HL-60 (cell line): ENCODE measurements at regions not wholly inside any gene's neighbourhood (a gene's known extent, or its start where the extent isn't known, plus 50 kb on each side); places are given as distances from the start of the nearest gene placed in this dataset.

ENCODE experiments used
- DNase-seq, 2 experiments: peaks; one replicate each; pipeline ENCODE4 v3.0.0-alpha.2; 2010 to 2020; ENCODE audit warnings: low read depth in 1 of 2, low spot score in 1 of 2
- H3K27ac ChIP-seq: fragments of 250-450 bp; sonication (Bioruptor Pico); replicated peaks from 2 replicates; pipeline ENCODE4 v1.5.1; 2020; ENCODE audit warnings: mild to moderate bottlenecking, moderate library complexity
- H3K27me3 ChIP-seq: fragments of 250-450 bp; sonication (Bioruptor Pico); 2 replicates; pipeline ENCODE4 v1.5.1; 2021; ENCODE audit warnings: mild to moderate bottlenecking, moderate library complexity; ENCODE audit not compliant: insufficient read depth, poor library complexity, severe bottlenecking
- H3K4me3 ChIP-seq: replicated peaks from 2 replicates; pipeline ENCODE4 v1.5.1; 2011; ENCODE audit warnings: mild to moderate bottlenecking, control low read depth, low read length; ENCODE audit not compliant: insufficient read depth
- CTCF ChIP-seq: IDR thresholded peaks from one replicate; pipeline ENCODE4 v1.5.1; 2011; ENCODE audit warnings: low read length, control low read depth, inconsistent platforms; ENCODE audit not compliant: insufficient read depth
- GABPA ChIP-seq: IDR thresholded peaks from 2 replicates; pipeline ENCODE4 v1.6.1; 2012; ENCODE audit warnings: low read depth
- POLR2AphosphoS5 ChIP-seq: IDR thresholded peaks from 2 replicates; pipeline ENCODE4 v1.6.1; 2012; ENCODE audit warnings: low read depth
- REST ChIP-seq: IDR thresholded peaks from 2 replicates; pipeline ENCODE4 v1.6.1; 2012; ENCODE audit warnings: low read depth; ENCODE audit not compliant: insufficient replicate concordance
- SPI1 ChIP-seq: IDR thresholded peaks from 2 replicates; pipeline ENCODE4 v1.6.1; 2012; ENCODE audit warnings: low read depth, mild to moderate bottlenecking, borderline replicate concordance

- TF ChIP-seq SPI1 (no peak), GABPA (no peak), POLR2AphosphoS5 (no peak), REST (no peak), CTCF (no peak)
- Histone ChIP-seq H3K27me3 (no peaks in the 10 kb centered on the region), H3K27ac (no peak overlapping the region), H3K4me3 (no peak overlapping the region)
- DNase-seq: no peak
These were observed 85.2 kb upstream of the WNT4 start for GRCh38 chr1:22228074-22228473.

GRCh38 chr1:22228505-22228911 is 85.6 kb upstream of the WNT4 start:
- no peak overlapping the region for H3K27ac ChIP-seq
- TF ChIP-seq POLR2AphosphoS5 (no peak), CTCF (no peak), GABPA (no peak), SPI1 (no peak), REST (no peak)
- no peak for DNase-seq
- no peaks in the 10 kb centered on the region for H3K27me3 ChIP-seq
- no peak overlapping the region for H3K4me3 ChIP-seq

GRCh38 chr1:22229379-22229778 is 86.5 kb upstream of the WNT4 start:
- H3K27me3 ChIP-seq: no peaks in the 10 kb centered on the region
- no peak for DNase-seq
- H3K27ac ChIP-seq: no peak overlapping the region
- no peak overlapping the region for H3K4me3 ChIP-seq
- no peak for TF ChIP-seq GABPA
- no peak for TF ChIP-seq REST
- no peak for TF ChIP-seq POLR2AphosphoS5
- TF ChIP-seq SPI1: no peak
- TF ChIP-seq CTCF: no peak
